ENCODE measurements at regions not wholly inside any gene's neighbourhood (a gene's known extent, or its start where the extent isn't known, plus 50 kb on each side); places are given as distances from the start of the nearest gene placed in this dataset.
"Not testable (repeated sequence)": the region's sequence is repeated elsewhere in the genome, so short reads cannot be mapped to it uniquely, and the experiment has no call there.

DNA sequence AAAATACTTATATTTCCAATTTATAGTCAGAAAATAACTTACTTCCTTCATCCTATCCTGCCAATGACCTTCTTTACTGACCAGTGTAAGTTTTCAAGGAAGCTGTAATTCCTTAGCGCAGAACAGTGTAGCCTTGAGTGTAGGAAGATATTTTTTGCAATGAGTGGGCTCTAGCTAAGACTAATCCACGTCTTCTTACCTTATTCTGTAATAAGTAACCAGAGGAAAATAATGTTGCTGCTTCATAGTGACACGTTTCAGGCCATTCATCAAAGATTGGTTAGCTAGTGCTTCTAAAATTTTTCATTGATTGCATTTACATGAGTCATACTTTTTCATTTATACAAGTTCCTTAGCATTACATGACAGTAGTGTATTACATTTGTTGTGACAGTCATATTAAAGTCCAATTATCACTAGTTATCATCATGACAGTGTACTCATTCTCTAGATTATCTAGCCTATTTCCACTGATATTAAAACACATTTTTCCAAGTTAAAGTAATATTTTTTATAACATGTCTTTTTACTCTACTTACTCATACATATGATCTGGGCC is 403.8 kb upstream of the EPHA3 start:
- no peak for DNase-seq

DNA sequence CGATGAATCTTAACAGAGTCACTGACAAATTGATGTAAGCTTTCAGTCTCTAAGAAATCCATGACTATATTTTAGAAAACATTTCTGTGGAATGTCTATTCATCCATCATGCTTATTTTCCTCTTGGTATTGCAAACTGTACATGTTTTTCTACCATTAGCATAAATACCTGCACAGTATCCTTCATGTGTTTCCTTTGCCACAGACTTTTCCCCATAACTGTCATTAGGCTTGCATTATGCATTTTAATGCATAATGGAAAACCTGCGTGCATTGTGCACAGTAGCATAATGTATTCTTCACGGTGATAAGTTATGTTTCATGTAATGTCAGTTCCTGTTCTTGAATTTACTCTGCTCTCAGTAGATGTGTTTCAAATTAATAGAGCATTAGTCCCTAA is 403.1 kb upstream of the EPHA3 start:
- no peak for DNase-seq

DNA sequence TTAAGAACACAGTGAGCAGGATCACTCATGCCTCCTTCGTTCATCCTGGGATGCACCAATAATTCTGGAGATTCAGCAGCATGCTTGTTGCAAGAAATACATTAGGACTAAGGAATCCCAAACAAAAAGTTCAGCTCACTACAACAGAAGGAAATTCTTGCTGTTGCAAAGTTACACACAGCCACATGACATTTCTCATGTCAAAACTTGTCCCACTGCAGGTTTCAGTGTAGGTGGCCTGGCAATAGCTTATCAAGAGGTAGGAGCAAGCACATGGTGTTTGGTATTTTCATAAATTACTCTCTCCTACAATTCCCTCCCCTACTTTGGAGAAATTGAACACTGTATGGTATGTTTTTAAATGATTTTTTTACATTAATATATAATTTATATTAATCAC is 399.6 kb upstream of the EPHA3 start:
- DNase-seq, result no peak

DNA sequence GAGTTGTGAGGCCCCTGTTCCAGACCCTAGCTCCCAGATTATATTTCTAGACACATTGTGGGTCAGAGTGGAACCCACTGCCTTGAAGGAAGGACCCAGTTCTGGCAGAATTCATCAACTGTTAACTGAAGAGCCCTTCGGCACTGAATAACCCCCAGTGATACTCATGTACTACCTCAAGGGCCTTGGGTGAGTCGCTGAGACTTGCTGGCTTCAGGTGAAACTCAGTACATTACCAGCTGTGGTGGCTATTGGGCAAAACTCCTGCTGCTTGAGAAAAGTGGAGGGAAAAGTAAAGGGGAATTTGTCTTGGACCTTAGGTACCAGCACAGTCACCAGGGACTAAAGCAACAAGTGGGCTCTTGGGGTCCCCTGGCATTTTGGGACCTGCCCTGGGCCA is 394.9 kb upstream of the EPHA3 start:
- no peak for DNase-seq

DNA sequence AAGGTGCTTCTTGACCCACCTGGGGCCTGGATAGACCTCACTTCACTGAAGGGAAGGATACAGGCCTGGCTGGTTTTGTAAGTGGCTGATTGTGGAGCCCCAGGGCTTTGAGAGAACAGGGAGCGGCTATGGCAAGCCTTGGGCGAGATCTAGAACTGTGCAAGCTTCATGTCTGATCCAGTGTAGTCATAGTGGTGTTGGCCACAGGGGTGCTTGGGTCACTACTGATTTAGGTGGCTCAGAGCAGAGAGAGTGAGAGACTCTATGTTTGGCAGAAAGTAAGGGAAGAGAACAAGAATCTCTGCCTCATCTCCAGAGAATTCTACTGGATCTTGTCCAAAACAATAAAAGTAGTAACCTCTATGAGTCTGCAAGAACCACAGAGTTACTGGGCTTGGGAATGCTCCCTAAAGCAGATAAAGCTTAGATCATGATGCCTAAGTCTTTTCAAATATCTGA is 394.2 kb upstream of the EPHA3 start:
- DNase-seq, result no peak

DNA sequence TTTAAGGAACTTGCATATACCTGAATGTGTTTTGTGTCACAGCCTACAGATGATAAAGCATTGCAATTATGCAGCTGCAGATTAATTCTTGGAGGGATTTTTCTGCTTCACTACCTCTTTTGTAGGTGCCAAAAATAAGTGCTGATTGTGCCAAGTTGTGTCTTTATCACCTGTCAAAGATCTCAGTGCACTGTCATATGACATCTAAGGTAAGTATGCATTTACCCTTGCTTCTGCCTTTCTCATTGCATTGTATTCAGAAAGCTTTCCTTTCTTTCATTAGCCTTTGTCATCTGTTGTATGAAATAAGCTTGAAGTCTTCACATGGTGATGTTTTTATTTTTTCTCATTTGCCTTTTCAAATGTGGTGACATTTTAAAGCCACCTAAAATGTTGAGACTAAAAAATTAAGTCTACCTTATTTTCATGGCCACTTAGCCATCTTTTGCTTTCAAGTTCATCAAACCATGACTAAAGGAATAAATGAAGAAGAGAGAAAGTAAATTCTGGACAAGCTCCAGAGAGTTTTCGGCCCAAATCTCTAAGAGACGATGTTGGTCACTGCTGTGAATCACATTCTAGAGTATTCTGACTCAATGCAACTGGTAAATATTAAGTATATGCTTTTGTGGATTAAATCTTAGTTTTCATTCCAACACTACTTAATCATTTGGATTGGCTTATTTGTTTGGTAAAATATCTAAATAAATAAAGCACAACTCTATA is 381.8 kb upstream of the EPHA3 start:
- no peak for DNase-seq

DNA sequence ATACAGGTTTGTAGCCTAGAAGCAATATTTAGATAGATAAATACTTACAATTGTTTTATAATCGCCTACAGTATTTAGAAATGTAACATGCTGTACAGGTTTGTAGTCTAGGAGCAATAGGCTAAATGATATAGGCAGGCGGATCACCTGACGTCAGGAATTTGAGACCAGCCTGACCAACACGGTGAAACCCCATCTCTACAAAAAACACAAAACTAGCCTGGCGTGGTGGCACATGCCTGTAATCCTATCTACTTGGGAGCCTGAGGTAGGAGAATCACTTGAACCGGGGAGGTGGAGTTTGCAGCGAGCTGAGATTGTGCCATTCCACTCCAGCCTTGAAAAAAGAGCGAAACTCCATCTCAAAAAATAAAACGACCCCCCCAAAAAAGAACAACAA is 375.2 kb upstream of the EPHA3 start:
- no peak for DNase-seq

DNA sequence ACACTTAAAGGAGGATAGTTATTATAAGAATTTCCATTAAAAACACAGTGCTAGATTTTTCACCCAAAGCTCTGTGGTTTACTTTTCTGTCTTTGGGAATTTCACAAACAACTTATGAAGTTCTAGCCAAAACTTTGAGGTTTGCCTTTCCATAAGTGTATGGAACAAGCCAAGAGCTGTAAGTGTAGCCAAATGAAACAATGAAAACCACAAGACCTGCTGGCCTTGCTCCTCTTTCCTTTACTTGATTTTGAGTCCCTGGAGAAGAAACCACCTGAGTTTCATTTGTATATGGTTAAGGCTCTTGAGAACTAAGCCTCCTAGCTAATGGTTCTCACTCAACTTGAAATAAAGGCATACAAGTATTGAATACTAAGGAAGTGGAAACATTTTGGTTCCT is 365.3 kb upstream of the EPHA3 start:
- no peak for DNase-seq

DNA sequence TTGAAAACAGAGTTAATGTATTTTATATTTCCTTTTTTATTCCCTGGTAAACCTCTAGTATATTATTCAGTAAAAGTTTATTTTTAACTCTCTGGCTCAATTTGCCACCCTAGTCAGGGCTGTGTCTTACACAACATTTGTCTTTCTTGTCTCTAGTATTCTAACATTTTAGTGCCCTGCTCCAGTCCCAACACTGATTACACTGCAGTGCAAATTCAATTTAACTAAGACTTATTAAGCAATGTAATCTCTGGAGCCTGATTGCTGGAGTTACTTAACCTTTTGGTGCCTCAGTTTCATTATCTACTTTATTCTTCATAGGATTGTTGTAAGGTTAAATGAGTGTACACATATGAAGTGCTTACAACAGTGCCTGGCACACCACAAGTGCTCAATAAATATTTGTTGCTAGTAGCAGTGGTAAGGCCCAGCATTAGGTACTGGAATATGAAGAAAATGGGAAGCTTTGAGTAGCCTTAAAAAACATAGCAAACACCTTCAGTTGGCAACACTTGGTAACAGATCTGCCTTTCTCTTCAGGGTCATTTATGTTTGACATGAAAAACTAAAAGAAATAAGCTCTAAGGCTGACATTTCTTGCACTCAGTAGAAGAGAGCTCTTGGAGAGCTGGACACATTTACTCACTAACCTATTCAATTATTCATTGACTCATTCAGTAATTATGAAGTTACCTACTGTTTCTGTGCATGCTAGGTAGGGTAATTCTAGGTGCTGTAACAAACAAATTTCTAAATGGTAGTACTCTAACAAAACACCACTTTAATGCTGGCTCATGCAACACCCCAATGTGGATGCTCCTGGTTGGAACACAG is 364.5 kb upstream of the EPHA3 start:
- no peak for DNase-seq

DNA sequence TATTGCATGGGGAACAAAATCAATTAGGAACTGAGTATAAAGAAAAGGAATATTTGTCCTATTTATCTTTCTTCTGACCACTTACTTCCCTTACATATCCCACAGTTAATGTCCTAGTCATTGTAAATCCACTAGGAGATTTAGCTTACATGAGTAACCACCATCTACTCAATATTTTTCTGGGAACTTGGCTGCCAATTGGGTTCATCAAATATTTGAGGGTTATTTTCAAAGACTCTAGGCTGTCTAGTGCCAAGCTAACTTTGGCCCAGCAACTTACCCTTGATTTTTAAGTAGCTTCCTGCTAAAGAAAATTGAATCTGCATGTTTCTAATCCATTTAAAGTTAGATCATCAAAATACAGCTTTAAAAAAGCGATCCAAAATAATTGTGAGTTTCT is 362.5 kb upstream of the EPHA3 start:
- no peak for DNase-seq

DNA sequence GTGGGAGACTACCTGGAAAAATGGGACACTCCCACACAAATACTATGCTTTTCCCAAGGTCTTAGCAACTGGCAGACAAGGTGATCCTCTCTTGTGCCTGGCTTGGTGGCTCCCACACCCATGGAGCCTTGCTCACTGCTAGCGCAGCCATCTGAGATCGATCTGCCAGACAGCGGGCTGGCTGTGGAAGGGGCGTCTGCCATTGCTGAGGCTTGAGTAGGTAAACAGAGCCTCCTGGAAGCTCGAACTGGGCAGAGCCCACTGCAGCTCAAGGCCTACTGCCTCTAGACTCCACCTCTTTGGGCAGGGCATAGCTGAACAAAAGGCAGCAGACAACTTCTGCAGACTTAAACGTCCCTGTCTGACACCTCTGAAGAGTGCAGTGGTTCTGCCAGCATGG is 360.3 kb upstream of the EPHA3 start:
- not testable (repeated sequence) for DNase-seq

DNA sequence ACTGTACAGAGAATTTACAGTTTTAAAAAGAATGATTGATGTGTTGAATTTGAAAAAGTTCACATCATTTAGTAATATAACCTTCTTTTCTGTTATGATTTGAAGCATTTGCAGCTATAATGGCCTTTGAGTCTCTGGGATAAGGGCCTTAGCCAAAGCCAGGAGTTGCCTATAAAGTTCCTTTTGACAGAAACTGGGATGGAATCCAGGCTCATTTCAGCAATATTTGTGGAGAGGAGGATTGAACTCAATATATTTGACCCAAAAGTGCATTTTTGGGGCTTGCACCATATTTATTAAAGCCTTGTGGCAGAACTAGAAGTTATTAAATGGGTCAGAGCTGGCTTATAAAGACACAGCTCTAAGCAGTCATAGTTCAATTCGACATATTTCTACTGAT is 348.7 kb upstream of the EPHA3 start:
- DNase-seq, result no peak

DNA sequence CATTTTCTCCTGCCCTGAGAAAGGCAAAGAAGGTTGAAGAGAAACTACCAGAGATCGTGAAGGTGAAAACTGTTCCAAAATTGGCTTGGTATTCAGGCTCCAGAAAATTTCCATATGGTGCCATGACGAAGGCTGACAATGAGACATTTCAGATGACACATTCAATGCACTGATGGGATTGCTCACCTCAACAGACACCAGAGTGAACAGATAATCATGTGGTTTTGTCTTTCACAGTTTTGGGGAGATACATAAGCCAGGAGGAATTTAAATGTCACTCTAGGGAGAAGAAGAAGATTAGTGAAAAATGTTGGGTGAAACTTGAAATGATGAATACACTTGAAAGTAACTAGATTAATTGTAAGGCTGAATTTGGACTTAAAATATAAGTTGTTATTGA is 339.7 kb upstream of the EPHA3 start:
- DNase-seq, result no peak

DNA sequence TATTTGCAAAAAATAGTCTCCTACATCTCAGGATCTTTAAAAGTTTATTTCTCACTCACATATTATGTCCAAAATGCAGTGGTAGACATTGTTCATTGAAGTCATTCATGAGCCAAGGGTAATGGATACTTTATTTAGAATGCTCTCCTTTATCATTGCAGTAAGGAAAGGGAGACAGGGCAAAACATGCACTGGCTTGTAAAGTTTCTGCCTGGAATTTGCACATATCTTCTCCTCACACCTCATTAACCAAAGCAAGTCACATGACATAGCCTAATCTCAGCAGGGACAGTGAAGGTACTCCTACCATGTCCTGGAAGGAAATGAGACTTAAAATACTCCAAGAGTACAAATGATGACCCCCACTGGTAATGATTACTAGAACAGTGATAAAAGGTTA is 333.7 kb upstream of the EPHA3 start:
- DNase-seq, result no peak

DNA sequence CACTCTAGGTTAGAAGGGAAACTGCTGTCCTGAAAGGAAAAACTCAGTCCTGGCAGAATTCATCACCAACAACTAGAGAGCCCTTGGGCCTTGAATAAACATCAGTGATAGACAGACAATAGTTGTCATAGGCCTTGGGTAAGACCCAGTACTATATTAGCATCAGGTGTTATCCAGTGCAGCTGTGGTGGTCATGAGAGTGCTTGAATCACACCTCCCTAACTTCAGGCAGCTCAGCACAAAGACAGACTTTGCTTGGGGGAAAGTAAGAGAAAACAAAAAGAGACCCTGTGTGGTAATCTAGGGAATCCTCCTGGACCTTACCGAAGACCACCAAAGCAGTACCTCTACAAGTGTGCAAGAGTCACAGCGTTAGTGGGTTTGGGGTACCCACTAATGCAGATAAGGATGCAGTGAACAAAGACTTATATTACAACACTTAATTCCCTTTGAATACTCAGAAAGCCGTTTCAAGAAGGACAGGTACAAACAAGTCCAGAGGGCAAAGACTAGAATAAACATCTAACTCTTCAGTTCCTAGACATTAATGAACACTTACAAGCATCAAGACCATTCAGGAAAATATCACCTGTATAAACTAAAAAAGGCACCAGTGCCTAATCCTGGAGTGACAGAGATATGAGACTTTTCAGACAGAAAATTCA is 332.3 kb upstream of the EPHA3 start:
- DNase-seq, result no peak

DNA sequence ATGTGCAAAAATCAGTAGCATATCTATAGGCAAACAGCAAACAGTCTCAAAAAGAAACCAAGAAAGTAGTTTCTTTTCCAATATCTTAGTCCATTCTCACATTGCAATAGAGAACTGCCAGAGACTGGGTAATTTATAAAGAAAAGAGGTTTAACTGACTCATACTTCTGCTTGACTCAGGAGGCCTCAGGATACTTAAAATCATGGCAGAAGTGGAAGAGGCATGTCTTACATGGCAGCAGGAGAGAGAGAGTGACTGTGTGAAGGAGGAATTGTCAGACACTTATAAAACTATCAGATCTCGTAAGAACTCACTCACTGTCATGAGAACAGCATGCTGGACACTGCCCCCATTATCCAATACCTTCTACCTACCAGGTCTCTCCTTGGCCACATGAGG is 327.9 kb upstream of the EPHA3 start:
- DNase-seq, result no peak

DNA sequence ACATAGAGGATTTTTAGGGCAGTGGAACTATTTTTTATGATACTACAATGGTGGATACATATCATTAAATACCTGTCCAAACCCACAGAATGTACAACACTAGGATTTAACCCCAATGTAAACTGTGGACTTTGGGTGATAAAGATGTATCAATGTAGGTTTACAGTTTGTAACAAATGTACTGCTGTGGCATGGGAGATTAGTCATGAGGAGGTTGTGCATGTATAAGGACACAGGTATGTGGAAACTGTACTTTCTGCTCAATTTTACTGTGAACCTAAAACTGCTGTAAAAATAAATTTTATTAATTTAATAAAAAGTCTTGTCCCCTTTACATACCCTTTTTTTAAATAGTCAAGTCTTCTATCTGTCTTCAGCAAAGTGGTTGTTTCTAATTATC is 322.5 kb upstream of the EPHA3 start:
- DNase-seq, result no peak

DNA sequence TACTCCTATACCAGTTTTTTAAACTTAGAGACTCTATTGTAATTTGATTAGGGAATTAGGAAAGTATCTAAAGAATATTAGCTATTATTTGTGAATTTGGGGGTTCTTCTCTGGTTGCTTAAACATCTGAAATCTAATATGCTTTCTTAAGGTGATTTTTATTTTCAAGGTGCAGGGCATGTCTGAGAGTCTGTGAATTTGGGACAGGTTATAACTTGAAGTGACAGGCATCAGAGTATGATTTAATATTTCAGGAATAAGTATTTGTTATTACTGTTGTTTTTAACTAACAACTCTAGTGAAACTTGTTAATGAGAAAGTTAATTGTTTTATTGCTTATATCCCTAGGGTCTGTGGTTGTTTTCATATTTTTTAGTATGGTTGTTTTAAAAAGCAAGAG is 321.6 kb upstream of the EPHA3 start:
- DNase-seq, result no peak

DNA sequence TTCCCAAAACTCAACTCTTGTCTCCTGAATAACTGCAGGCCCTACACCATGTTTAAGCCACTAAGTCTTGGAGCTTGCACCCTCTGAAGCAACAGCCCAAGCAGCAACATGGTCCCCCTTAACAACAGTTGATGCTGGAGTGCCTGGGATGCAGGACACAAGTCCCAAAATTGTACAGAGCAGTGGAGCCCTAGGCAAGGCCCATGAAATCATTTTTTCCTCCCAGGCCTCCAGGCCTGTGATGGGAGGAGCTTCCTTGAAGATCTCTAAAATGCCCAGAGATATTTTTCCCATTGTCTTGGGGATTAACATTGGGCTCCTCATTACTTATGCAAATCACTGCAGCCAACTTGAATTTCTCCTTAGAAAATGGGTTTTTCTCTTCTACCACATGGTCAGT is 311.9 kb upstream of the EPHA3 start:
- no peak for DNase-seq

DNA sequence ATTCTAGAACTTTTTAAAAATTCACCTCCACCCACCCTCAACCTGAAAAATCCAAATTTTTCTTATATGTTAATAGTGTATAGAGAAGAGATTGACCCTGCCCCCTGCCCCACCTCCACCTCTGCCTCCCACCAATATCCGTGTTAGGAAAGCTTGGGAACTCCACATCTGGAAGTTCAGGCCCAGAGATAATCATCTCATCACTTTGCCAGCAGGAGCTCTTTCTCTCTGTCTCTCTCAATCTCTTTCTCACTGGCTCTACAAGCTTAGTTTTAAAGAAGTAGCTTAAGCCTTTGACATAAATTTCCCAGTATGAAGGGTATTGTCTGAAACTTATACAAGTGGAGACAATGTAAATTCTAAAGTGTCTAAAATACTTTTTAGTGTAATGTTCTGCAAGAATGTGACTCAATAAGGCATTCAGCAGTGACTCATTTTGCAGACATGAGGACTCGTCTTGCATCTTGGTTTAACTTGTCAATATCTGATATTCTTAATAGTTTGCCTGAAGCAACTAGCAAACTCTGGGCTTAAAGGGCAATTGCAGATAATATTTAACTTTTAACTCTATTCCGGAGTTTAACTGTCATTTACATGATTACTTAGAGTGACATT is 299.8 kb upstream of the EPHA3 start:
- no peak for DNase-seq

DNA sequence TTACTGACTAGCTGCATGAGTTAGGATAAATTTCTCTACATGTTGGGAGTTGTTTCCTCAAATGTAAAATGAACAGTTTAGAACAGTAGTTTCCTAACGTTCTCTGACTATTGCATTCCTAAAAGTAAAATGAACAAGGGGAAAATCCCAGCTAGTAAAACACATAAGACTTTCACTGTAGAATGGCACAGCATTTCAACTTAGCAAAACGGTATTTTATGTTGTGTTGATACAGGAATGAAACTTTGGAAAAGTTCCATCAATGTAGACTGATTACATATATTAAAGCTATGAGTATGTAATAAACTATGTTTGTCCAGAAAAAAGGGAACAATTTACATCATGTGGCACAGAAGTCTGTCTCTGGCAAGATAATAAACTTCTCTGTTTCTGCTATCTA is 297.4 kb upstream of the EPHA3 start:
- no peak for DNase-seq

DNA sequence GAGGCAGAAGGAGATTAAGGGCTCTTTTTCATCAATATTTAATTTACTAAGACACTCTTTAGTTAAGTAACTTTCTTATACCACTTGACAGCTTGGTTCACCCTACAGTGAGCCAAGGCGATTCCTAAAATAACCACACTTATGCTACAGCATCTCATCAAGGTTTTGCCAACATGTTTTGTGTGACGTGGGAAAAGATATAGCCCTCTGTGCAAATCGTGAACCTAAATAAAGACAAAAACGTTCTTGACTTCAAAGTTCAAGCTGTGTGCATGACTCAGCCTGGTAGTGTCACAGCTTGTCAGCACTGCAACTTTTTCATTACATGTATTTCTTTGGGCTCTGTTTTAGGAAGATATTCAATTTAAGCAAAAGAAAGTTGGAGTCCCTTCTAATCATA is 297.0 kb upstream of the EPHA3 start:
- no peak for DNase-seq

DNA sequence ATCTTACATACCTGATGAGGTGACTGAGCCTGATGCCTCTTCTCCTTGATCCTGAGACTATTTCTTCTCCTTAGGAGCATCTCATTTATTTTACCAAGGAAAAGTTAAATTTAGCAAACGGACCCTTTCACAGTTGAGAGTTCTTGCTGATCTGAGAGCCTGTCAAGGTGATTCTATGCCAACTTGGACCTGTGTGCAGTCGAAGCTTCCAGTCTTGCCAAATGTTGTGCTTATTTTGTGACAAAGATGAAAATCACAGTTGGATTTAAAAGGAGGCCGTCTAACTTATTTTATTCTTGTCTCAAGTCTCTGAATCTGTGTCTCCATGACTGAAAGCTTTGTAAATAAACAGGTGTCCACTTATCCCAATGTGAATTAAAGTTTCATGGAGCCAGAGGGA is 296.3 kb upstream of the EPHA3 start:
- DNase-seq, result no peak
